ENCODE measurements at regions not wholly inside any gene's neighbourhood (a gene's known extent, or its start where the extent isn't known, plus 50 kb on each side); places are given as distances from the start of the nearest gene placed in this dataset.

DNA sequence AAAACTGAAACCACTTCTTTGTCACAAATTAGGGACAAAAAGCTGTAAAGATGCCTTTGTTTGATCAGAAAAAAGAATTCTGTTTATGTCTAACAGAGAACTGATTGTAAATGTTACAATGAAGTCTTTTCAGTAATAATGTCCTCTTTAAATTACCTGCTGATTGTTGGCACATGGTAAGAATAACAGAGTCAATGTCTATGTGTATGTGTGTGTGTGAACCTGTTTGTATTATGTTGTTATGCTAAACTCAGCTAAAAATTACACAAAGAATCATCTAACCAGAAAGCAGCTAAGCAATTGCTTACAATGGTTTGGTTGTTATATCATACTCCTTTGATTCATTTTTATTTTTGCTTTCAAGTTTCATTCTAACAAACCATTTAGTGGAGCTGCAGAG, 159.1 kb upstream of the PDZRN3 start:
- Histone ChIP-seq H3K4me2 (ENCODE audit: low read length) (no peak overlapping the region), H3K79me2 (ENCODE audit: control insufficient read depth, low read length) (no peaks in the 10 kb centered on the region), H3K4me3 (ENCODE audit: low read length) (no peak overlapping the region), H3K9me3 (ENCODE audit: control insufficient read depth, insufficient read depth, low read length) (no peaks in the 10 kb centered on the region), H3F3A (ENCODE audit: control insufficient read depth, insufficient read depth) (no peaks in the 10 kb centered on the region), H3K4me1 (ENCODE audit: control insufficient read depth, low read length) (no peaks in the 10 kb centered on the region), H3K27me3 (ENCODE audit: control insufficient read depth, low read length) (no peaks in the 10 kb centered on the region), H3K36me3 (ENCODE audit: control insufficient read depth, low read length) (no peaks in the 10 kb centered on the region), H3K27ac (ENCODE audit: low read depth, low read length) (no peak overlapping the region), H3K9me2 (replicated peaks; ENCODE audit: control insufficient read depth, low read length) (no peaks in the 10 kb centered on the region), H4K20me1 (ENCODE audit: control insufficient read depth, insufficient read depth, low read depth, low read length) (no peaks in the 10 kb centered on the region)
- TF ChIP-seq, protein P1, sequence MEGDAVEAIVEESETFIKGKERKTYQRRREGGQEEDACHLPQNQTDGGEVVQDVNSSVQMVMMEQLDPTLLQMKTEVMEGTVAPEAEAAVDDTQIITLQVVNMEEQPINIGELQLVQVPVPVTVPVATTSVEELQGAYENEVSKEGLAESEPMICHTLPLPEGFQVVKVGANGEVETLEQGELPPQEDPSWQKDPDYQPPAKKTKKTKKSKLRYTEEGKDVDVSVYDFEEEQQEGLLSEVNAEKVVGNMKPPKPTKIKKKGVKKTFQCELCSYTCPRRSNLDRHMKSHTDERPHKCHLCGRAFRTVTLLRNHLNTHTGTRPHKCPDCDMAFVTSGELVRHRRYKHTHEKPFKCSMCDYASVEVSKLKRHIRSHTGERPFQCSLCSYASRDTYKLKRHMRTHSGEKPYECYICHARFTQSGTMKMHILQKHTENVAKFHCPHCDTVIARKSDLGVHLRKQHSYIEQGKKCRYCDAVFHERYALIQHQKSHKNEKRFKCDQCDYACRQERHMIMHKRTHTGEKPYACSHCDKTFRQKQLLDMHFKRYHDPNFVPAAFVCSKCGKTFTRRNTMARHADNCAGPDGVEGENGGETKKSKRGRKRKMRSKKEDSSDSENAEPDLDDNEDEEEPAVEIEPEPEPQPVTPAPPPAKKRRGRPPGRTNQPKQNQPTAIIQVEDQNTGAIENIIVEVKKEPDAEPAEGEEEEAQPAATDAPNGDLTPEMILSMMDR (IDR thresholded peaks at IDR 0.05; ENCODE audit: low read depth, low read length, poor library complexity, severe bottlenecking): no peak
- no peak for TF ChIP-seq EZH2phosphoT487 (IDR thresholded peaks at IDR 0.05; ENCODE audit: borderline replicate concordance, low read length)

DNA sequence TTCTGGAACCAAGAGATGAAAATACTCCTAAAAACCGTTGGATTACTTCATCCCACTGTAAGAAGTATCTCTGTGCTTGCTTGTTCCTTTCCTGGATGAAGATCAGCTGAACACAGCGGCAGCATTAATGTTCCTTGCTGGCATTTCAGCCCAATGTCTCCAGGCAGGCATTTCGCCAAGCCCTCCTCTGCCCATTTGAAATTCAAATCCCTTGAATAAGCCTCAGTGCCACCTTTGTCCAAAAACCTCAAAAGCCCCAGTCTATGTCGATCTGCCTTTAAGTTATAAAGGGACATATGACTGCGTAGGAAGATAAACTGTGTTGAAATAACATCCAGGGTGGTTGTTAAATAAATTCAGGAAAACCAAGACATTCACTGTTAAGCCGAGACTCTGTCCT, 156.8 kb upstream of the PDZRN3 start:
- no peak overlapping the region for H3K4me3 ChIP-seq (ENCODE audit: low read length)

DNA sequence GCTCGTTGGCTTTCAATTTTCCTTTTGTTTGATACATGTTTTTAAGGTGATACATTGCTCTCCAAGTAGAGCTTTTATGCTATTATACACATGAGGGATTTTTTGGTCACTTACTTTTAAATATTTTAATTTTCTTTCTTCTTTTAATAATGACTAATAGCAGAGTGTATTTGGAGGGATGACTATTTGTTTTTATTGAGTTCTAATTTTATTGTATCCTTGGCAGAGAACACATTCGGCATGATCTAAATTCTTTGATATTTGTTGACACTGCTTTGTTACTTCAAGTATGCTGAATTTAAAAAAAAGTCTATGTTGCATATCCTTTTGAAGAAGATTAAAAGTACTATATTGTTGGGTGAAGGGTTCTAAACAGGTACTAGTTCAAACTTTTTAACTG, 149.9 kb upstream of the PDZRN3 start:
- H3K79me2 ChIP-seq (ENCODE audit: control insufficient read depth, low read length): no peaks in the 10 kb centered on the region
- H3K36me3 ChIP-seq (ENCODE audit: control insufficient read depth, low read length): no peaks in the 10 kb centered on the region
- TF ChIP-seq, protein P1 (IDR thresholded peaks at IDR 0.05; ENCODE audit: low read depth, low read length, poor library complexity, severe bottlenecking): no peak
- no peak for TF ChIP-seq EZH2phosphoT487 (IDR thresholded peaks at IDR 0.05; ENCODE audit: borderline replicate concordance, low read length)
- H3K4me1 ChIP-seq (ENCODE audit: control insufficient read depth, low read length): no peaks in the 10 kb centered on the region
- H3K4me3 ChIP-seq (ENCODE audit: low read length): no peak overlapping the region
- H3K27ac ChIP-seq (ENCODE audit: low read depth, low read length): no peak overlapping the region
- H4K20me1 ChIP-seq (ENCODE audit: control insufficient read depth, insufficient read depth, low read depth, low read length): no peaks in the 10 kb centered on the region
- H3K4me2 ChIP-seq (ENCODE audit: low read length): no peak overlapping the region
- H3F3A ChIP-seq (ENCODE audit: control insufficient read depth, insufficient read depth): no peaks in the 10 kb centered on the region
- H3K9me2 ChIP-seq (replicated peaks; ENCODE audit: control insufficient read depth, low read length): no peaks in the 10 kb centered on the region
- no peaks in the 10 kb centered on the region for H3K27me3 ChIP-seq (ENCODE audit: control insufficient read depth, low read length)
- no peaks in the 10 kb centered on the region for H3K9me3 ChIP-seq (ENCODE audit: control insufficient read depth, insufficient read depth, low read length)

More for the DNA sequence above, 156.8 kb upstream of the PDZRN3 start:
- TF ChIP-seq, protein P1 (IDR thresholded peaks at IDR 0.05; ENCODE audit: low read depth, low read length, poor library complexity, severe bottlenecking): no peak
- TF ChIP-seq EZH2phosphoT487 (IDR thresholded peaks at IDR 0.05; ENCODE audit: borderline replicate concordance, low read length): no peak
- no peaks in the 10 kb centered on the region for H3F3A ChIP-seq (ENCODE audit: control insufficient read depth, insufficient read depth)
- no peaks in the 10 kb centered on the region for H4K20me1 ChIP-seq (ENCODE audit: control insufficient read depth, insufficient read depth, low read depth, low read length)
- no peaks in the 10 kb centered on the region for H3K4me1 ChIP-seq (ENCODE audit: control insufficient read depth, low read length)
- no peak overlapping the region for H3K27ac ChIP-seq (ENCODE audit: low read depth, low read length)
- H3K9me2 ChIP-seq (replicated peaks; ENCODE audit: control insufficient read depth, low read length): no peaks in the 10 kb centered on the region
- H3K27me3 ChIP-seq (ENCODE audit: control insufficient read depth, low read length): no peaks in the 10 kb centered on the region
- no peaks in the 10 kb centered on the region for H3K36me3 ChIP-seq (ENCODE audit: control insufficient read depth, low read length)
- no peaks in the 10 kb centered on the region for H3K79me2 ChIP-seq (ENCODE audit: control insufficient read depth, low read length)
- no peaks in the 10 kb centered on the region for H3K9me3 ChIP-seq (ENCODE audit: control insufficient read depth, insufficient read depth, low read length)
- no peak overlapping the region for H3K4me2 ChIP-seq (ENCODE audit: low read length)

DNA sequence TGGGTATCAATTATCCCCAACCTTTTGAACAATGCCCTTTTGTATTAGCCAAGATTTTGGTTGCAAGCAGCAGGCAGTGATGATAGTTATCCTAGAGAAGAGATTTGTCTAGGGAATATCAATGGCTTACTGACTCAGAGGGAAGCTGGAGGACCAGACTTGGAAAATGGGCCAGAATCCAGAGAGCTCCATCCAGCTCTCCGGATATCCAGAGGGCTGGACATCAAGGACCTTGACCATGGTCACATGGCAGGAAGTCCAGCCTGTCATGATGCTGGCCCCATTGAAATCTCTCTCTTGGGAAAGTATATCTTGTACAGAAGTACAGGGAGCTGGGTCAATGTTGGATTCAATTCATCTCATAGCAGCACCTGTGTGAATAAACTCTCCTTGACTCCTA, 148.5 kb upstream of the PDZRN3 start:
- no peaks in the 10 kb centered on the region for H3K79me2 ChIP-seq (ENCODE audit: control insufficient read depth, low read length)
- H3K36me3 ChIP-seq (ENCODE audit: control insufficient read depth, low read length): no peaks in the 10 kb centered on the region
- no peaks in the 10 kb centered on the region for H3F3A ChIP-seq (ENCODE audit: control insufficient read depth, insufficient read depth)
- H3K4me3 ChIP-seq (ENCODE audit: low read length): no peak overlapping the region
- H3K27ac ChIP-seq (ENCODE audit: low read depth, low read length): no peak overlapping the region
- H3K9me2 ChIP-seq (replicated peaks; ENCODE audit: control insufficient read depth, low read length): no peaks in the 10 kb centered on the region
- no peaks in the 10 kb centered on the region for H3K27me3 ChIP-seq (ENCODE audit: control insufficient read depth, low read length)
- no peaks in the 10 kb centered on the region for H3K4me1 ChIP-seq (ENCODE audit: control insufficient read depth, low read length)
- TF ChIP-seq EZH2phosphoT487 (IDR thresholded peaks at IDR 0.05; ENCODE audit: borderline replicate concordance, low read length): no peak
- TF ChIP-seq, protein P1 (IDR thresholded peaks at IDR 0.05; ENCODE audit: low read depth, low read length, poor library complexity, severe bottlenecking): no peak
- H4K20me1 ChIP-seq (ENCODE audit: control insufficient read depth, insufficient read depth, low read depth, low read length): no peaks in the 10 kb centered on the region
- no peaks in the 10 kb centered on the region for H3K9me3 ChIP-seq (ENCODE audit: control insufficient read depth, insufficient read depth, low read length)
- no peak overlapping the region for H3K4me2 ChIP-seq (ENCODE audit: low read length)
